Right atrium auricular region (tissue), 2 donors: ENCODE measurements at regions not wholly inside any gene's neighbourhood (a gene's known extent, or its start where the extent isn't known, plus 50 kb on each side); places are given as distances from the start of the nearest gene placed in this dataset.

Experiments used
- DNase-seq: peaks from one replicate; pipeline ENCODE4 v3.0.0-alpha.2; 2019; ENCODE audit warnings: low spot score
- H3K27ac ChIP-seq, 2 donors: fragments of 200-600 bp; sonication (generic); 1 replicate in 1 of 2; 2 replicates in 1 of 2; pipeline ENCODE4 v1.5.1; 2016 to 2019
- H3K27me3 ChIP-seq, 2 donors: fragments of 200-600 bp; sonication (generic); one replicate each; pipeline versions ENCODE4 v1.5.1 to v1.6.0; 2017 to 2019
- H3K36me3 ChIP-seq: fragments of 200-600 bp; sonication (generic); one replicate; pipeline ENCODE4 v1.5.1; 2016
- H3K4me1 ChIP-seq, 2 donors: fragments of 200-600 bp; sonication (generic); one replicate each; pipeline versions ENCODE4 v1.5.1 to v1.6.0; 2017 to 2019
- H3K4me3 ChIP-seq, 2 donors: fragments of 200-600 bp; sonication (generic); 1 replicate in 1 of 2; 2 replicates in 1 of 2; pipeline ENCODE4 v1.5.1; 2017 to 2019; ENCODE audit warnings: mild to moderate bottlenecking in 1 of 2, moderate library complexity in 1 of 2
- H3K9me3 ChIP-seq, 2 donors: fragments of 200-600 bp; sonication (generic); one replicate each; pipeline ENCODE4 v1.5.1; 2019
- TF ChIP-seq, protein P1 (sequence below), 2 donors: fragments of 200-600 bp; sonication (generic); IDR thresholded peaks; one replicate each; pipeline ENCODE4 v1.5.1; 2019; ENCODE audit warnings: antibody characterized with exemption in 2 of 2

DNA sequence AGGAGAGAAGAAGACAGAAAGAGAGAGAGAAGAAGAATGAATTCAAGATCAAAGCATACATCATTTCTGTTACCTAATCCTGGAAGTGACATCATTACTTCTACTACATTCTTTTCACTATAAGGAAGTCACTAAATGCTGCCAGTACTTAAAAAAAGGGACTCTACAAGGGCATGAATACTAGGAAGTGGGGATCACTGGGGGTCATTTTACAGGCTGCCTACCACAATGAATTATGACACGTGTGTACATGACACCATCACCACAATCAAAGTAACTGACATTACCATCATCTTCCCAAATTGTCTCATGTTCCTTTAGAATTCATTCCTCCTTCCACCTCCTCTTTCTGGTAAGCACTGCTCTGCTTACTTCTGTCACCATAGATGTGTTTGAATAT, 227.0 kb downstream of the CPE start:
- Histone ChIP-seq H3K4me1 (no peaks in the 10 kb centered on the region), H3K9me3 (no peaks in the 10 kb centered on the region), H3K27me3 (no peaks in the 10 kb centered on the region), H3K36me3 (no peaks in the 10 kb centered on the region), H3K27ac (no peak overlapping the region), H3K4me3 (no peak overlapping the region)
- no peak for DNase-seq
- TF ChIP-seq, protein P1, sequence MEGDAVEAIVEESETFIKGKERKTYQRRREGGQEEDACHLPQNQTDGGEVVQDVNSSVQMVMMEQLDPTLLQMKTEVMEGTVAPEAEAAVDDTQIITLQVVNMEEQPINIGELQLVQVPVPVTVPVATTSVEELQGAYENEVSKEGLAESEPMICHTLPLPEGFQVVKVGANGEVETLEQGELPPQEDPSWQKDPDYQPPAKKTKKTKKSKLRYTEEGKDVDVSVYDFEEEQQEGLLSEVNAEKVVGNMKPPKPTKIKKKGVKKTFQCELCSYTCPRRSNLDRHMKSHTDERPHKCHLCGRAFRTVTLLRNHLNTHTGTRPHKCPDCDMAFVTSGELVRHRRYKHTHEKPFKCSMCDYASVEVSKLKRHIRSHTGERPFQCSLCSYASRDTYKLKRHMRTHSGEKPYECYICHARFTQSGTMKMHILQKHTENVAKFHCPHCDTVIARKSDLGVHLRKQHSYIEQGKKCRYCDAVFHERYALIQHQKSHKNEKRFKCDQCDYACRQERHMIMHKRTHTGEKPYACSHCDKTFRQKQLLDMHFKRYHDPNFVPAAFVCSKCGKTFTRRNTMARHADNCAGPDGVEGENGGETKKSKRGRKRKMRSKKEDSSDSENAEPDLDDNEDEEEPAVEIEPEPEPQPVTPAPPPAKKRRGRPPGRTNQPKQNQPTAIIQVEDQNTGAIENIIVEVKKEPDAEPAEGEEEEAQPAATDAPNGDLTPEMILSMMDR (IDR thresholded peaks at IDR 0.05): no peak

DNA sequence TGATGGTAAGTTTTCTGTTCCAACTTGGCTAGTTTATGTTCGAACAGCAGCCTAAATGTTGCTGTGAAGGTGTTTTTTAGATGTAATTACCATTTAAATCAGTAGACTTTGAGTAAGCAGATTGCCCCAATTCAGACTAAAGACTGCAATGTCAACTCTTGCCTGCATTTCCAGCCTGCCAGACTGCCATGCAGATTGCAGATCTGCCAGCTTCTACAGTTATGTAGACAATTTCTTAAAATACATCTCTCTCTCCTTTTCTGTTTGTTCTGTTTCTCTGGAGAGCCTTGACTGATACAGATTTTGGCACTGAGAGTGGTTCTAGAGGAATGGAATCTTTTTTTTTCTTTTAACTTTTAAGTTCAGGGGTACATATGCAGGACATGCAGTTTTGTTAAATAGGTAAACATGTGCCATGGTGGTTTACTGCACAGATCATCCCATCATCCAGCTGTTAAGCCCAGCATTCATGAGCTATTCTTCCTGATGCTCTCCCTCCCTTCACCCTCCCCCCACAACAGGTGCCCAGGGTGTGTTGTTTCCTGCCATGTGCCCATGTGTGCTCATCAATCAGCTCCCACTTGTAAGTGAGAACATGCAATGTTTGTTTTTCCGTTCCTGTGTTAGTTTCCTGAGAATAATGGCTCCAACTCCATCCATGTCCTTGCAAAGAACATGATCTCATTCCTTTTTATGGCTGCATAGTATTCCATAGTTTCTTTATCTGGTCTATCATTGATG, 227.8 kb downstream of the CPE start:
- no peak for DNase-seq
- Histone ChIP-seq H3K27me3 (no peaks in the 10 kb centered on the region), H3K27ac (no peak overlapping the region), H3K4me1 (no peaks in the 10 kb centered on the region), H3K9me3 (no peaks in the 10 kb centered on the region), H3K4me3 (no peak overlapping the region), H3K36me3 (no peaks in the 10 kb centered on the region)
- TF ChIP-seq, protein P1 (IDR thresholded peaks at IDR 0.05): no peak

DNA sequence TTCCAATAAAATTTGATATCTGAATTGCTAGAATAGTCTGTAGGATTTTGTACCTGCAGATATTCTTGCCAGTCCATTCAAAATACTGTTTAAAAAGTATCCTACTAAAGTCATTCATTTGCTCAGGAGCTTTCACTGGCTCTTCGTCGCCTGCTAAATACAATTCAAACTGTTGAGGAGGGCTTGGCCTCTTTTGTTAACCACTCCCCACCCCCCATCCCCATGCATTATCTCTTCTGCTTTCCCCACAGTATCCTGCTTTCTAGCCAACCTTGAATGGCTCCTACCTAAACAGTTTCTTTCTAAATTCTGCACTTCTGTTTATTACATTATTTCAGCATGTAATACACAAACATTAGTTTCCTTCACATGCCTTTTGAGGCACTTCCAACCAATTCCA, 230.8 kb downstream of the CPE start:
- no peaks in the 10 kb centered on the region for H3K4me1 ChIP-seq

DNA sequence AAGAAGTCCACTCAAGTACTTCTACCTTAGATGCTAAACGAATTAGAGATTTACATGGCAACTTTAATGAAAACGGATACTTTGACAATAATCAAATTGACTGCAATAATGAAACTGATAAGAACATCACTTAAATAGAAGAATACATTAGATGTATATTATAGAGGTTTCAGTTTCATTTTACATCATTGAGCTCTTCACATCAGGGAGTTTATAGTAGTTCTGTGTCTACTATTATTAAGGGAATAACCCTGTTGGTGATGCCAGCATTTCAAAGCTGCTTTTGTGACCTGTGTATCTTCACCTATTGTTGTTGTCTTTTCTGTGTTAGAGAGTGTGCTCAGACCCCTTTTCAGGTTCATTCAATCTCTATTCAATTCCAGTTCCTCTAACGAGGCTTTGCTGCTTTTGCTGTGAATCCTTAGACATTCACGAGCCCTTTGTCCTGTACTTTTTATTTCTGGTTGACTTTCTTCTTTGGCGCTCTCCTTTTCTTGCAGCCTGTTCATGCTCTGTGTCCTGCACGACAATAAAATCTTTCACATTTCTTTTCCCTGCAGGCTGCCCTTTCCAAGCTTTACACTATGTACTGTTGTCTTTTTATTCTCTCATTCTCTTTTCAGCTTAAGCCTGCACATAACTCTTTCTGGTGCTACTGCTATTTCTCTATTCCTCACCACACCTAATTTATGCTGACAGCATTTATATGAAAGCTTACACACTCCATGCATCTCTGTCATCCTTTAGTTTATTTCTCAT, 232.1 kb downstream of the CPE start:
- H3K4me1 ChIP-seq: no peaks in the 10 kb centered on the region
- H3K36me3 ChIP-seq: no peaks in the 10 kb centered on the region
- no peaks in the 10 kb centered on the region for H3K9me3 ChIP-seq
- H3K27me3 ChIP-seq: no peaks in the 10 kb centered on the region
- TF ChIP-seq, protein P1 (IDR thresholded peaks at IDR 0.05): no peak
- H3K4me3 ChIP-seq: no peak overlapping the region
- H3K27ac ChIP-seq: no peak overlapping the region
- DNase-seq: no peak

More for the DNA sequence above, 230.8 kb downstream of the CPE start:
- no peak for DNase-seq
- no peaks in the 10 kb centered on the region for H3K9me3 ChIP-seq
- H3K36me3 ChIP-seq: no peaks in the 10 kb centered on the region
- H3K4me3 ChIP-seq: no peak overlapping the region
- TF ChIP-seq, protein P1 (IDR thresholded peaks at IDR 0.05): no peak
- H3K27ac ChIP-seq: no peak overlapping the region
- H3K27me3 ChIP-seq: no peaks in the 10 kb centered on the region

DNA sequence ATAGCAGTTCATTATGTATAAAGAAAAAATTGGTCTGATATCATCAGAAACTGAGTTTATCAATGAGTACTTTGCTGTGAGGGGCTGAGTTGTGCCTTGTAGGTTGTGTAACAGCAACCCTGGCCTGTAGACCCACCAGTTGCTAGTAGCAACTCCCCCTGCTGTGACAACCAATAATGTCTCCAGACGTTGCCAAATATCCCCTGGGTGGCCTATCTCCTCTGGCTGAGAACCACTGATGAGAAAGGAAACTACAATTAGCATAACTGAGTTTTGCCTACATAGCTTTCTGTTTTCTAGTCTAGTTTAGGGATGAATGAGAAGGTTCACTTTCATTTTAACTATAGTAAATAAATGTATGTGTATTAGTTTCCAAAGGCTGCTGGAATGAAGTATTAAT, 234.1 kb downstream of the CPE start:
- Histone ChIP-seq H3K4me3 (no peak overlapping the region), H3K27me3 (no peaks in the 10 kb centered on the region), H3K27ac (no peak overlapping the region), H3K36me3 (no peaks in the 10 kb centered on the region), H3K4me1 (no peaks in the 10 kb centered on the region), H3K9me3 (peaks cover 2 to 3% of the 10 kb centered on the region in 2 donors)
- no peak for DNase-seq
- TF ChIP-seq, protein P1 (IDR thresholded peaks at IDR 0.05): no peak
